NT2/D1 (cell line): ENCODE measurements at regions not wholly inside any gene's neighbourhood (a gene's known extent, or its start where the extent isn't known, plus 50 kb on each side); places are given as distances from the start of the nearest gene placed in this dataset.

Experiments used
- DNase-seq: peaks from one replicate; pipeline ENCODE4 v3.0.0-alpha.2; 2011; ENCODE audit warnings: low read depth, low spot score
- H3K27me3 ChIP-seq: 2 replicates; pipeline ENCODE4 v1.6.0; 2011; ENCODE audit warnings: mild to moderate bottlenecking; ENCODE audit not compliant: insufficient read length, insufficient read depth
- H3K36me3 ChIP-seq: 2 replicates; pipeline ENCODE4 v1.6.1; 2011; ENCODE audit warnings: mild to moderate bottlenecking, low read length, mixed read lengths; ENCODE audit not compliant: insufficient read depth, insufficient read length
- H3K4me1 ChIP-seq: 2 replicates; pipeline ENCODE4 v1.5.1; 2011; ENCODE audit not compliant: insufficient read depth, insufficient read length
- H3K4me3 ChIP-seq: 2 replicates; pipeline ENCODE4 v1.5.1; 2011; ENCODE audit warnings: low read depth; ENCODE audit not compliant: insufficient read length
- H3K9ac ChIP-seq: 2 replicates; pipeline ENCODE4 v1.6.0; 2011; ENCODE audit warnings: low read depth; ENCODE audit not compliant: insufficient read length
- H3K9me3 ChIP-seq: 2 replicates; pipeline ENCODE4 v1.5.1; 2011; ENCODE audit warnings: mild to moderate bottlenecking, low read length; ENCODE audit not compliant: insufficient read depth
- SUZ12 ChIP-seq: IDR thresholded peaks from 2 replicates; pipeline ENCODE4 v1.6.1; 2011; ENCODE audit not compliant: insufficient read length, insufficient read depth; ENCODE audit errors: extremely low read depth
- YY1 ChIP-seq: IDR thresholded peaks from 2 replicates; pipeline ENCODE4 v1.6.1; 2011; ENCODE audit not compliant: insufficient read length, insufficient read depth
- ZNF274 ChIP-seq: IDR thresholded peaks from 2 replicates; pipeline ENCODE4 v1.6.1; 2011; ENCODE audit warnings: mild to moderate bottlenecking, low read depth, low read length

DNA sequence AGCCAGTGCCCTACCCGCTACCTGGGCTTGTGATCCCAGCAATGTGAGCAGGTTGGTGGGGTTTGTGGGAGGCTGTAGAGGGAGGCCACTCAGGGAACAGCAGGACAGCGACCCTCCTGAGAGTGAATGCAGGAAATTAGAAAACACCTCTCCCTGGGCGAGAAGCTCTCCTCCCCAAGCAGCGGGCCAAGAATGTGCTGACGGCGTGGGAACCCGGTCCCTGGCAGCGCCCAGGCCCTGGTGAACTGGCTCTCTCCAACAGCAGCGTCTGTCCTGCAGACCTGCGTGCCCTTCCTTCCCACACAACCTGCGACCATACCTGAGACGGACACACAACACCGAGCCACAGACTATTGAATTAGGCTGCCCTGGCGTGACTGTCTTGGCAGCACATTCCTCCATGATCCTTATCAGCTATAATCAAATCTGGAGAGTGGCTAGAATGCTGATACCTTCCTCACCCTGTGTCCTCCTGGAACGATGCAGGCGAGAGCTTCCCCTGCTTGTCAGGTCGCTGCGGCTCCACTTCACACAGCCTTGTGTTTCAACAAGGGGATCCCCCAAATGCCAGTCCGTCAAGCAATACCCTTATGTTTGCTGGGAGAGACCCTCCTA is 114.8 kb upstream of the GSC start:
- H3K9me3 ChIP-seq, result no peaks in the 10 kb centered on the region
- no peaks in the 10 kb centered on the region for H3K36me3 ChIP-seq
- H3K4me3 ChIP-seq, result no peak overlapping the region
- H3K4me1 ChIP-seq, result peaks cover 6% of the 10 kb centered on the region
- TF ChIP-seq SUZ12, result no peak
- no peak for TF ChIP-seq YY1
- no peak for TF ChIP-seq ZNF274
- H3K27me3 ChIP-seq, result no peaks in the 10 kb centered on the region
- DNase-seq, result no peak
- H3K9ac ChIP-seq, result no peak overlapping the region

DNA sequence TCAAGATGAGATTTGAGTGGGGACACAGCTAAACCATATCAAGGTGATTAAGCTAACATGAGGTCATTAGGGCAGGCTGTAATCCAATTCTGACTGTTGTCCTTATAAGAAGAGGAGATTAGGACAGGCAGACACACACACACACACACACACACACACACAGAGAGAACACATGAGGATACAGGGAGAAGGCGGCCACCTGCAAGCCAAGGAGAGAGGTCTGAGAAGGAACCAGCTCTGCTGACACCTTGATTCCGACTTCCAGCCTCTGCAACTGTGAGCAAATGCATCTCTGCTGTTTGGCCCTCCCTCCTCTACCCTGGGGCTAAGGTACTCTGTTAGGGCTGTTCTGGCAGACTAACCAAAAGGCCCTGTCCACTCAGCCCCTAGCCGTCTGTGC is 112.5 kb upstream of the GSC start:
- H3K4me1 ChIP-seq, result peaks cover 2% of the 10 kb centered on the region
- TF ChIP-seq SUZ12 (no peak), YY1 (no peak), ZNF274 (no peak)
- no peak overlapping the region for H3K9ac ChIP-seq
- H3K9me3 ChIP-seq, result no peaks in the 10 kb centered on the region
- no peaks in the 10 kb centered on the region for H3K27me3 ChIP-seq
- H3K36me3 ChIP-seq, result no peaks in the 10 kb centered on the region
- H3K4me3 ChIP-seq, result no peak overlapping the region
- DNase-seq, result no peak

DNA sequence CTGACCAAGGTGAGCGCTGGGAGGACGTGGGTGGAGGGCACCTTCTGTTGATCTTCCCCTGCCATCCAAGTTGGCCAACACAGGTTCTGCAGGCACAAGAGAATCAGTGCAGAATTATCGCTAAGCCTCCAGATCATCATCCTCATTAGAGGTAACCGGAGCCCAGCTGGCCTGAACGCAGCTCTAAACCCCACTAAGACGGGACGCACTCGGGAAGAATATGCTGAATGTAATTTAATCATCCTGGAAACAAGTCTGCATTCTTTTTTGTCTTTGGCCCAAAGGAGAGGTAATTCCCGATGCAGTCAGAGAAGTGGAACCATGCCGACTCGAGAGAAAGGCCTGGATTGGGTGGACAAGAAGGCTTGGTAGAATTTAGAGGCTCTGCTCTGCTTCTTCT is 111.0 kb upstream of the GSC start:
- H3K9ac ChIP-seq, result no peak overlapping the region
- no peaks in the 10 kb centered on the region for H3K9me3 ChIP-seq
- no peak overlapping the region for H3K4me3 ChIP-seq
- H3K36me3 ChIP-seq, result no peaks in the 10 kb centered on the region
- H3K27me3 ChIP-seq, result no peaks in the 10 kb centered on the region
- peaks cover 2% of the 10 kb centered on the region for H3K4me1 ChIP-seq
- no peak for DNase-seq
- TF ChIP-seq ZNF274 (no peak), SUZ12 (no peak), YY1 (no peak)

DNA sequence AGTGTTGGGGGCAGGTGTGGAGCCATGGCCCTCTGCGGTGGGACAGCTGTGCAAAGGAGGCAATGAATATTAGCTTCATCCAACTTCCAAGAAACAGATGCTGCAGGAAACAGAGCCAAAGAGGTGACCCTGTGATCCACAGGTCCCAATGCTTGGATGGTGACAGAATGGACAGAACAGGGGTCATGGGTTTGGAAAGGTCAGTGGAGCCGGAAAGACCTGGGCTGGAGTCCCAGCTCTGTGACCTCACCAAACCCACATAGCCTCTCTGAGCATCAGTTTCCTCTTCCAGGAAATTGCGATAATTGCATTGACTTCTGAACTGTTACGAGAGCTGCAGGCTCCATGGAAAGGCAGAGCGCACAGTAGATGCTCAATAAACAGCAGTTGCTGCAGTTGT is 110.2 kb upstream of the GSC start:
- no peaks in the 10 kb centered on the region for H3K9me3 ChIP-seq
- TF ChIP-seq SUZ12 (no peak), YY1 (no peak), ZNF274 (no peak)
- DNase-seq, result no peak

DNA sequence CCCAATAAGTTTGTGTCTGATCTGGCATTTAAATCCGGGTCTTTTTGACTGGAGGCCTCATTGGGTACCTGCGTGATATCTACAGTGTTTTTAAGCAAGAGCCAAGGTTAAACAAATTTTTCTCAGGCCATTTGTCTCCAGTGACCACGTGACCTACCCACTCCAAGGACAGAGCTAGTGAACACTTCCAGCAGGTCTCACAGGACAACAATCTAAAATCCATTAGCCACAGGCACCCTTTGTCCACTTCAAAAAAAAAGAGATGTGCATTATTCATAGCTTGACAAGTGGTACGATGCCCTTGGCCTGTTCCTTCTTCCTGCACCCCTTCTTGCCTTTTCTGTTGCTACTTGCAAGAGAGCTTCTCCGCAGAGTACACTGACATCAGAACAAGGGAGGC is 109.6 kb upstream of the GSC start:
- TF ChIP-seq SUZ12 (no peak), YY1 (no peak), ZNF274 (no peak)
- Histone ChIP-seq H3K36me3 (no peaks in the 10 kb centered on the region), H3K9ac (no peak overlapping the region), H3K9me3 (no peaks in the 10 kb centered on the region), H3K4me3 (no peak overlapping the region), H3K27me3 (no peaks in the 10 kb centered on the region), H3K4me1 (peaks cover under 1% of the 10 kb centered on the region)
- no peak for DNase-seq

More for the DNA sequence above, 110.2 kb upstream of the GSC start:
- Histone ChIP-seq H3K9ac (no peak overlapping the region), H3K27me3 (no peaks in the 10 kb centered on the region), H3K36me3 (no peaks in the 10 kb centered on the region), H3K4me3 (no peak overlapping the region), H3K4me1 (peaks cover 2% of the 10 kb centered on the region)

DNA sequence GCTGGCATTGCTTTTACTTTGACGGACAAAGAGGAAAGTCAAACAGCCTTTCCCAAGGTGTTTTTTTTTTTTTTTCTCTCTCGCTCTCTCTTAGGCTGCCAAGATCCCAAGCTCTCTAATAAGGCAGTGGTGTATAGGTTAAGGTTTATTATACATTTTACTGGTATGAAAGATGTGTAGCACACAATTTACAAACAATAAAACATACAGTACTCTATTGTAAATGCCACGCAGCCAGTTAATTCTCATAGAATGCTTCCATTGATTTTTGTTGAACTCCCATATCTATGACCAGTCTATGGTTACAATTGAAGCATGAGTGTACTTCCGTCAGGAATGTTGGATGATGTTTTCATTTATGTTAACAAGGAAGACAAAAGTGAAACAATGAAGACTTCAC is 106.4 kb upstream of the GSC start:
- no peaks in the 10 kb centered on the region for H3K36me3 ChIP-seq
- no peaks in the 10 kb centered on the region for H3K4me1 ChIP-seq
- H3K4me3 ChIP-seq, result no peak overlapping the region
- no peak for DNase-seq
- TF ChIP-seq YY1 (no peak), SUZ12 (no peak), ZNF274 (no peak)
- no peak overlapping the region for H3K9ac ChIP-seq
- H3K9me3 ChIP-seq, result no peaks in the 10 kb centered on the region
- no peaks in the 10 kb centered on the region for H3K27me3 ChIP-seq

DNA sequence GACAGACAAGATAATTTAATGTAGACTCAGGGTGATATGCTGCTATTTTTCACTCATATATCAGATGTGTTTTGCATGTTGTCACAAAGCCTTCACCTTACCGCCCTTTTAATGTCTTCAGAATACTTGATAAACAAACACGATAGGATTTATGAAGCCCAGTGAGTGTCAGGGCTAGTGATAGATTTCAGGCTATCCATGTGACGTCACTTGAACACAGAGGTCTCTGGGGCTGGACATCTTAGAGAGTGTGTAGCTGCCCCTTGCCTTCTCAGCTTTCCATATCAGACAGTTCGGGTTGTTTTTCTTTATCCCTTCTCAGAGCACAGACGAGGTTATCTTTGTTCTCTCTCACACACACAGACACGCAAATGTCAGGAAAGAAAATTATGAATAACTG is 105.3 kb upstream of the GSC start:
- no peaks in the 10 kb centered on the region for H3K36me3 ChIP-seq
- no peaks in the 10 kb centered on the region for H3K4me1 ChIP-seq
- H3K27me3 ChIP-seq, result no peaks in the 10 kb centered on the region
- H3K4me3 ChIP-seq, result no peak overlapping the region
- DNase-seq, result no peak
- TF ChIP-seq SUZ12 (no peak), ZNF274 (no peak), YY1 (no peak)
- H3K9ac ChIP-seq, result no peak overlapping the region
- no peaks in the 10 kb centered on the region for H3K9me3 ChIP-seq

DNA sequence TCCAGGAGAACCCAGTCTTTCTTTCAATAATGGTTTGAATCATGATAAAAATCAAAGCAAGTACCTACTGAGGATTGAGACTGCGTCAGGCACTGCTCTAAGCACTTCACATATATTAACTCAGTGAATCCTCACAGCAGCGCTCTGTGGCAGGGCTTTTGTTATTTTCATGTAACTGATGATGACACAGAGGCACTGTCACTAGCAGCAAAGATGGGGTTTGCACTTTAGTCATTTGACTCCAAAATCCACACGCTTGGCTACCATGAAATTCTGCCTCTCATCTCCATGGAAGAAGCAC is 98.8 kb upstream of the GSC start:
- no peaks in the 10 kb centered on the region for H3K9me3 ChIP-seq
- no peaks in the 10 kb centered on the region for H3K4me1 ChIP-seq
- no peaks in the 10 kb centered on the region for H3K27me3 ChIP-seq
- TF ChIP-seq SUZ12, result no peak
- no peak for DNase-seq
- H3K9ac ChIP-seq, result no peak overlapping the region
- H3K36me3 ChIP-seq, result no peaks in the 10 kb centered on the region
- no peak overlapping the region for H3K4me3 ChIP-seq
